ENCODE measurements at regions not wholly inside any gene's neighbourhood (a gene's known extent, or its start where the extent isn't known, plus 50 kb on each side); places are given as distances from the start of the nearest gene placed in this dataset.
"Not testable (repeated sequence)": the region's sequence is repeated elsewhere in the genome, so short reads cannot be mapped to it uniquely, and the experiment has no call there.

- not testable (repeated sequence) for TF ChIP-seq CTCF (IDR thresholded peaks at IDR 0.05 in 2 of 3, conservative IDR thresholded peaks at IDR 0.05 in 1 of 3; ENCODE audit: borderline replicate concordance in 1 of 3, insufficient read depth in 1 of 3, low read depth in 2 of 3, low read length in 2 of 3); POLR2A (IDR thresholded peaks at IDR 0.05; ENCODE audit: borderline replicate concordance, extremely low read depth, insufficient read depth, insufficient read length); POLR2AphosphoS5 (IDR thresholded peaks at IDR 0.05; ENCODE audit: low read depth, low read length); REST (IDR thresholded peaks at IDR 0.05; ENCODE audit: low read depth); RAD21 (IDR thresholded peaks at IDR 0.05; ENCODE audit: low read depth); ELF1 (IDR thresholded peaks at IDR 0.05; ENCODE audit: borderline replicate concordance, low read depth); YY1 (IDR thresholded peaks at IDR 0.05; ENCODE audit: extremely low read depth, insufficient replicate concordance, low read depth, low read length)
Observed at GRCh38 chr10:78345515-78345914, 311.9 kb downstream of the RPS24 start.

All from HCT116 (cell line).